ENCODE measurements at regions not wholly inside any gene's neighbourhood (a gene's known extent, or its start where the extent isn't known, plus 50 kb on each side); places are given as distances from the start of the nearest gene placed in this dataset.

- TF ChIP-seq CTCF (IDR thresholded peaks at IDR 0.05) (no peak), POLR2A (IDR thresholded peaks at IDR 0.05) (no peak), POLR2AphosphoS5 (IDR thresholded peaks at IDR 0.05) (no peak)
Observed at GRCh38 chr13:105432438-105432837, 1103.0 kb downstream of the EFNB2 start.

Data from breast epithelium (tissue), 3 donors.